A549 (cell line): ENCODE measurements at regions not wholly inside any gene's neighbourhood (a gene's known extent, or its start where the extent isn't known, plus 50 kb on each side); places are given as distances from the start of the nearest gene placed in this dataset.

Experiments used
- BCL3 ChIP-seq: fragments of >200 bp; sonication (Bioruptor Twin); formaldehyde crosslinking; IDR thresholded peaks from 3 replicates; pipeline ENCODE4 v1.6.1; 2016
- CHD2 ChIP-seq: fragments of 150-350 bp; IDR thresholded peaks from 2 replicates; pipeline ENCODE4 v1.6.1; 2014; ENCODE audit warnings: low read length; ENCODE audit not compliant: partially characterized antibody
- CTCF ChIP-seq: fragments of >200 bp; sonication (Bioruptor Twin); formaldehyde crosslinking; IDR thresholded peaks from 3 replicates; pipeline ENCODE4 v1.5.1; 2016
- FOSB ChIP-seq: fragments of 250-450 bp; sonication (Bioruptor Pico); IDR thresholded peaks from 2 replicates; pipeline ENCODE4 v1.5.0; 2020; ENCODE audit warnings: mild to moderate bottlenecking, moderate library complexity
- JUNB ChIP-seq: fragments of >200 bp; sonication (Bioruptor Twin); formaldehyde crosslinking; IDR thresholded peaks from 2 replicates; pipeline ENCODE4 v1.6.1; 2016
- RARB ChIP-seq: fragments of 250-450 bp; sonication (Bioruptor Pico); IDR thresholded peaks from 2 replicates; pipeline ENCODE4 v1.8.0; 2021; ENCODE audit warnings: mild to moderate bottlenecking, moderate library complexity
- RFX5 ChIP-seq: fragments of 450-650 bp; IDR thresholded peaks from 2 replicates; pipeline ENCODE4 v1.7.1; 2014; ENCODE audit warnings: antibody characterized with exemption, mild to moderate bottlenecking, moderate library complexity
- TF ChIP-seq, protein P1 (sequence below): fragments of 200-600 bp; sonication (generic); IDR thresholded peaks from 2 replicates; pipeline ENCODE4 v1.6.1; 2016; ENCODE audit warnings: antibody characterized with exemption, mild to moderate bottlenecking, moderate library complexity

DNA sequence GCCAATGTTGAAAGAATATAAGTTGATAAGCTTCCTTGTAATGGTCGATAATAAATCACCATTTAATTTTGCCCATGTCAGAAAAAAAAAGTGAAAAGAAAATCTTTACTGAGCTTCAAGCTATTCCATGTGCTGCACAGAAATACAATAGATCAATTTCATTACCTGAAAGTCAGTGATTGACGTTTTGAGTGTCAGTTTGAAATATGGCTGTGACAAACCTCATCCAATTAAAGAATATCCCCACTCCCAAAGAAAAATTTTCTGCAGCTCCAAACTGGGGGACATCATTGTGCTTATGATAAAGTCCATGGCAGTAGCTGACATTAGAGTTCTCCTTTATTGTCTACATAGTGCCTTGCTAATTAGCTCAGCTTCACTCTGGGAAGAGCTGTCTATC is 184.8 kb upstream of the RPRM start:
- TF ChIP-seq FOSB (CRISPR knock-in tag) (no peak), CTCF (no peak), JUNB (no peak), RFX5 (no peak), CHD2 (no peak), BCL3 (no peak), RARB (CRISPR knock-in tag) (no peak)
- TF ChIP-seq, protein P1, sequence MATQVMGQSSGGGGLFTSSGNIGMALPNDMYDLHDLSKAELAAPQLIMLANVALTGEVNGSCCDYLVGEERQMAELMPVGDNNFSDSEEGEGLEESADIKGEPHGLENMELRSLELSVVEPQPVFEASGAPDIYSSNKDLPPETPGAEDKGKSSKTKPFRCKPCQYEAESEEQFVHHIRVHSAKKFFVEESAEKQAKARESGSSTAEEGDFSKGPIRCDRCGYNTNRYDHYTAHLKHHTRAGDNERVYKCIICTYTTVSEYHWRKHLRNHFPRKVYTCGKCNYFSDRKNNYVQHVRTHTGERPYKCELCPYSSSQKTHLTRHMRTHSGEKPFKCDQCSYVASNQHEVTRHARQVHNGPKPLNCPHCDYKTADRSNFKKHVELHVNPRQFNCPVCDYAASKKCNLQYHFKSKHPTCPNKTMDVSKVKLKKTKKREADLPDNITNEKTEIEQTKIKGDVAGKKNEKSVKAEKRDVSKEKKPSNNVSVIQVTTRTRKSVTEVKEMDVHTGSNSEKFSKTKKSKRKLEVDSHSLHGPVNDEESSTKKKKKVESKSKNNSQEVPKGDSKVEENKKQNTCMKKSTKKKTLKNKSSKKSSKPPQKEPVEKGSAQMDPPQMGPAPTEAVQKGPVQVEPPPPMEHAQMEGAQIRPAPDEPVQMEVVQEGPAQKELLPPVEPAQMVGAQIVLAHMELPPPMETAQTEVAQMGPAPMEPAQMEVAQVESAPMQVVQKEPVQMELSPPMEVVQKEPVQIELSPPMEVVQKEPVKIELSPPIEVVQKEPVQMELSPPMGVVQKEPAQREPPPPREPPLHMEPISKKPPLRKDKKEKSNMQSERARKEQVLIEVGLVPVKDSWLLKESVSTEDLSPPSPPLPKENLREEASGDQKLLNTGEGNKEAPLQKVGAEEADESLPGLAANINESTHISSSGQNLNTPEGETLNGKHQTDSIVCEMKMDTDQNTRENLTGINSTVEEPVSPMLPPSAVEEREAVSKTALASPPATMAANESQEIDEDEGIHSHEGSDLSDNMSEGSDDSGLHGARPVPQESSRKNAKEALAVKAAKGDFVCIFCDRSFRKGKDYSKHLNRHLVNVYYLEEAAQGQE: no peak
